KMS-11 (cell line): ENCODE measurements at regions not wholly inside any gene's neighbourhood (a gene's known extent, or its start where the extent isn't known, plus 50 kb on each side); places are given as distances from the start of the nearest gene placed in this dataset.

Source experiments
- H2AFZ ChIP-seq: fragments of 200-600 bp; sonication (generic); 2 replicates; pipeline ENCODE4 v1.6.1; 2016; ENCODE audit warnings: antibody characterized with exemption, mixed run types, low read depth
- H3K27ac ChIP-seq: fragments of 200-600 bp; sonication (generic); 2 replicates; pipeline ENCODE4 v1.6.1; 2016; ENCODE audit warnings: mild to moderate bottlenecking, mixed run types
- H3K27me3 ChIP-seq: fragments of 200-600 bp; sonication (generic); 2 replicates; pipeline ENCODE4 v1.6.1; 2017; ENCODE audit warnings: mild to moderate bottlenecking, low read depth, mixed run types, moderate library complexity; ENCODE audit not compliant: insufficient read depth
- H3K36me3 ChIP-seq: fragments of 200-600 bp; sonication (generic); 2 replicates; pipeline ENCODE4 v1.6.1; 2017; ENCODE audit warnings: mild to moderate bottlenecking, mixed run types; ENCODE audit not compliant: insufficient read depth
- H3K4me1 ChIP-seq: fragments of 200-600 bp; sonication (generic); 2 replicates; pipeline ENCODE4 v1.6.1; 2016; ENCODE audit warnings: mild to moderate bottlenecking, low read depth, mixed run types; ENCODE audit not compliant: poor library complexity, severe bottlenecking
- H3K4me2 ChIP-seq: fragments of 200-600 bp; sonication (generic); 2 replicates; pipeline ENCODE4 v1.7.0; 2016; ENCODE audit warnings: mild to moderate bottlenecking, mixed run types
- H3K4me3 ChIP-seq: fragments of 200-600 bp; sonication (generic); IDR thresholded peaks from 2 replicates; pipeline ENCODE4 v1.6.1; 2017; ENCODE audit warnings: low read depth, low read length, mixed read lengths; ENCODE audit not compliant: insufficient read depth
- H3K79me2 ChIP-seq: fragments of 200-600 bp; sonication (generic); 2 replicates; pipeline ENCODE4 v1.6.1; 2016; ENCODE audit warnings: low read depth, mixed run types; ENCODE audit not compliant: insufficient read depth
- H3K9ac ChIP-seq: fragments of 200-600 bp; sonication (generic); 2 replicates; pipeline ENCODE4 v1.6.1; 2016; ENCODE audit warnings: mild to moderate bottlenecking, mixed run types
- H4K20me1 ChIP-seq: fragments of 200-600 bp; sonication (generic); 2 replicates; pipeline ENCODE4 v1.6.1; 2016; ENCODE audit warnings: mild to moderate bottlenecking, mixed run types; ENCODE audit not compliant: insufficient read depth
- TF ChIP-seq, protein P1 (sequence below): fragments of 200-600 bp; sonication (generic); conservative IDR thresholded peaks from 2 replicates; pipeline ENCODE4 v1.6.1; 2017; ENCODE audit warnings: low read depth, mild to moderate bottlenecking, antibody characterized with exemption, low read length, moderate library complexity, mixed read lengths

DNA sequence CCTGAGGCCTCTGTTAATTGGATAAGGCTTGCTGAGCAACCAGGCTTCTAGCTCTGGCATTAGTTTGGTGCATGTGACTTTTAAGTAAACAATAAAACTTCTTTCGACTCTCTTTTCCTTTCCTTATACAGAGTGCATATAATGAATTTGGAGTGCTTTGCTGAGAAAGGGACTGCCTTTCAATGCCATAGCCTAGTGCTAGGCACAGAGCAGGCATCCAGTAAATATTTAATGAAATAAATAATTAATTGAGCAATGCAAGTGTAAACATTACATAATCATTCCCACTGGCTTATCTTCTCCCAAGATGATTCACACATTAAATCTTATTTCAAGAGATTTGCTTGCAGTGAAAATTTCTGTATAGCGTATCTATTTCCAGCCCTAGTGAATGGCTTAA, 74.1 kb downstream of the NMUR2 start:
- Histone ChIP-seq H3K79me2 (no peaks in the 10 kb centered on the region), H4K20me1 (no peaks in the 10 kb centered on the region), H3K4me3 (no peak overlapping the region), H3K4me2 (no peak overlapping the region), H3K9ac (no peak overlapping the region), H3K36me3 (no peaks in the 10 kb centered on the region), H3K4me1 (no peaks in the 10 kb centered on the region), H3K27me3 (no peaks in the 10 kb centered on the region), H3K27ac (no peak overlapping the region), H2AFZ (no peak overlapping the region)
- TF ChIP-seq, protein P1, sequence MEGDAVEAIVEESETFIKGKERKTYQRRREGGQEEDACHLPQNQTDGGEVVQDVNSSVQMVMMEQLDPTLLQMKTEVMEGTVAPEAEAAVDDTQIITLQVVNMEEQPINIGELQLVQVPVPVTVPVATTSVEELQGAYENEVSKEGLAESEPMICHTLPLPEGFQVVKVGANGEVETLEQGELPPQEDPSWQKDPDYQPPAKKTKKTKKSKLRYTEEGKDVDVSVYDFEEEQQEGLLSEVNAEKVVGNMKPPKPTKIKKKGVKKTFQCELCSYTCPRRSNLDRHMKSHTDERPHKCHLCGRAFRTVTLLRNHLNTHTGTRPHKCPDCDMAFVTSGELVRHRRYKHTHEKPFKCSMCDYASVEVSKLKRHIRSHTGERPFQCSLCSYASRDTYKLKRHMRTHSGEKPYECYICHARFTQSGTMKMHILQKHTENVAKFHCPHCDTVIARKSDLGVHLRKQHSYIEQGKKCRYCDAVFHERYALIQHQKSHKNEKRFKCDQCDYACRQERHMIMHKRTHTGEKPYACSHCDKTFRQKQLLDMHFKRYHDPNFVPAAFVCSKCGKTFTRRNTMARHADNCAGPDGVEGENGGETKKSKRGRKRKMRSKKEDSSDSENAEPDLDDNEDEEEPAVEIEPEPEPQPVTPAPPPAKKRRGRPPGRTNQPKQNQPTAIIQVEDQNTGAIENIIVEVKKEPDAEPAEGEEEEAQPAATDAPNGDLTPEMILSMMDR: no peak

DNA sequence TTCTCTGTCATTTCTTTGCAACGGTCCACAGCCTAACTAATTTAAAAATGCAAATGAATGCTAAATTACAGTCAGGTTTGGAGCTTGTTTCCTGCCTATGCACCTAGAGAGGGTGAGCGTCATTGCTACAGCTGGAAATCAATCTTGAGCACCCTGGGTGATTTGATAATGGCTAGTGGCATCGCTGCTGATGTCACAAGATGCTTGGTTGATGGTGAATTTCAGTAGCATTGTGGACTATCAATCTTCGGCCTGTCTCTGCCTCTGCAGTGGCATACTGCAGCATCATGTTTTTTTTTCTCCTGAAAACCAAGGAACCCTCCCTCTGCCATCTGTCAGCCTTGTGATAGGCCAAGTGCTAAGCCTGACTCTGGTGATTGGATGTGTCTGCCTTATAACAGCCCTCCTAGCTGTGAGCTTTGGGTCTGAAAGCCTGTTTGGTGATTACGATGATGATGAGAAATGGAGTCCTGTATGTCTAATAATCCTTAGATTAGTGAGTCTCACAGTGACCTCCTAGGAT, 75.3 kb downstream of the NMUR2 start:
- Histone ChIP-seq H2AFZ (no peak overlapping the region), H3K27me3 (no peaks in the 10 kb centered on the region), H3K4me1 (no peaks in the 10 kb centered on the region), H3K4me2 (no peak overlapping the region), H3K36me3 (no peaks in the 10 kb centered on the region), H3K27ac (no peak overlapping the region), H3K9ac (no peak overlapping the region), H3K4me3 (no peak overlapping the region), H3K79me2 (no peaks in the 10 kb centered on the region), H4K20me1 (no peaks in the 10 kb centered on the region)
- TF ChIP-seq, protein P1: no peak

DNA sequence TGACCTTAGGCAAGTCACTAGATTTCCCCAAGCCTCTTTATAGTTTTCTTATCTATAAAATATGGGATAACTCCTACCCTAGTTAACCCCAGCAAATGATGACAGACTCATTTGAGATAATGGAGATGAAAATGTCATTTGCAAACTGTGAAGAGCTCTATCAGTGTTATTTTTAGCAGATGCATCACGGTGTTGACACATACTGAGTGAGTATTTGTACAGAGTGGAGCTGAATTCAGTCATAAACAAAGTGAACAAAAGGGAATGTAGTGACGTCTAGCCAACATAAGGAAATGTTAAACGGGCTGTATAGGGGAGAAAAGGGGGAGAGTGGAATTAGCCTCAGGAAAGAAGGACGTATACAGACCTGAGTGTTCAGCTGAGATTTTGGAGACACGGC, 75.9 kb downstream of the NMUR2 start:
- Histone ChIP-seq H3K4me2 (no peak overlapping the region), H3K9ac (no peak overlapping the region), H3K79me2 (no peaks in the 10 kb centered on the region), H3K27ac (no peak overlapping the region), H3K4me3 (no peak overlapping the region), H3K27me3 (no peaks in the 10 kb centered on the region), H3K4me1 (no peaks in the 10 kb centered on the region), H2AFZ (no peak overlapping the region), H4K20me1 (no peaks in the 10 kb centered on the region), H3K36me3 (no peaks in the 10 kb centered on the region)
- TF ChIP-seq, protein P1: no peak

DNA sequence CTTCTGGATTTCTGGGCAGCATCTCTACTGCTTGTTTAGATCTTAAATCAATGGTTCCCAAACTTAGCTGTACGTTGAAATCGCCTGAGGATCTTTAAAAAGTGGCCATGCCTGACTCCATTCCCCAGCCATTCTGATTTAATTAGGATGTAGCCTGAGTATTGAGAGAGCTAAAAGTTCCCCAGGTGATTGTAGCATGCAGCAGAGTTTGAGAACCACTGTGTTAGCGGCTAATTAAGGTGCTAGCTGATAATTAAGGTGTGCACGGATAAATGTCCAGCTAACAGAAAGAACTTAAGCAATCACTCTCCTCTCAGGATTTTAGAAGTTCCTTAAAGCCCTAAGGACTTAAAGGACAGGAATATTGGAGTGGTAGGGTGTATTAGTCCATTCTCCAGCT, 89.1 kb downstream of the NMUR2 start:
- TF ChIP-seq, protein P1: no peak
- Histone ChIP-seq H3K4me1 (no peaks in the 10 kb centered on the region), H3K27me3 (no peaks in the 10 kb centered on the region), H3K9ac (no peak overlapping the region), H3K79me2 (no peaks in the 10 kb centered on the region), H3K4me3 (no peak overlapping the region), H3K36me3 (no peaks in the 10 kb centered on the region), H3K4me2 (no peak overlapping the region), H2AFZ (no peak overlapping the region), H4K20me1 (no peaks in the 10 kb centered on the region), H3K27ac (no peak overlapping the region)
